Activated CD4-positive, alpha-beta T cell treated with anti-CD3 and anti-CD28 coated beads, Interleukin-2, amount 10 ng/mL, durations not matched to agents 24 days and 14 days (primary cell): ENCODE measurements at regions not wholly inside any gene's neighbourhood (a gene's known extent, or its start where the extent isn't known, plus 50 kb on each side); places are given as distances from the start of the nearest gene placed in this dataset.
A peak's percentile ranks its signal among the peaks of the same experiment; 100 is the strongest.
"Not testable (repeated sequence)": the region's sequence is repeated elsewhere in the genome, so short reads cannot be mapped to it uniquely, and the experiment has no call there.

Experiments
- DNase-seq: peaks from one replicate; pipeline ENCODE4 v3.0.0; 2022
- H3K27ac Mint-ChIP-seq: one replicate; pipeline ENCODE4 v1.8.0; 2022; ENCODE audit warnings: mild to moderate bottlenecking, mixed read lengths
- H3K27me3 Mint-ChIP-seq: one replicate; pipeline ENCODE4 v1.8.0; 2022; ENCODE audit warnings: mixed read lengths
- H3K36me3 Mint-ChIP-seq: one replicate; pipeline ENCODE4 v1.8.0; 2022; ENCODE audit warnings: low read depth, mild to moderate bottlenecking, mixed read lengths
- H3K4me1 Mint-ChIP-seq: one replicate; pipeline ENCODE4 v1.8.0; 2021; ENCODE audit warnings: mixed read lengths
- H3K4me3 Mint-ChIP-seq: one replicate; pipeline ENCODE4 v1.8.0; 2022; ENCODE audit warnings: mild to moderate bottlenecking, moderate library complexity, mixed read lengths
- H3K9me3 Mint-ChIP-seq: one replicate; pipeline ENCODE4 v1.8.0; 2021; ENCODE audit warnings: mixed read lengths
- intact Hi-C: fragments of 100-400 bp; cut with micrococcal nuclease; formaldehyde crosslinking; loops from one replicate; pipeline ENCODE4 v1.15.1; 2023

DNA sequence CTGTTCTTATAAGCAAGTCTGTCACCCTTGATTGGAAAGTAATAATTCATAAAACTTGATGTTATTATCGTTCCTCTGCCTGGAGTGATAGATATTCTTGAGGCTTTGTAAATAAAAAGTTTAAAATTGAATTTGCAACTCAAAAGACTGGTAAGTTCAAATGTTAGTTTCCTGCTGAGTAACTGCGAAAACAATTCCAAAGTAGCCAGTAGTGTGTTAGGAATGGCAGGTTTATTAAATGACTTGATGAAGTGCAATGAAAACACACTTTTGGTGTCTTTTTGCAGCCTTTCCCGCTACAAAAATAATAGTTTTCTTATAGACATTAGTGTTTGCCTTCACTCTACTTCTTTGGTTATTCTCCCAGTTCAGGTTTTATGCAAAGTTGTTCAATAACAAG lies 299.3 kb downstream of the DLEU7 start:
- H3K27ac Mint-ChIP-seq, result no peak overlapping the region
- intact Hi-C loops, result no loop called here
- H3K9me3 Mint-ChIP-seq, result peaks cover 7% of the 10 kb centered on the region
- H3K4me1 Mint-ChIP-seq, result no peaks in the 10 kb centered on the region
- DNase-seq, result no peak
- H3K36me3 Mint-ChIP-seq, result no peaks in the 10 kb centered on the region
- no peak overlapping the region for H3K4me3 Mint-ChIP-seq
- peaks cover 13% of the 10 kb centered on the region for H3K27me3 Mint-ChIP-seq

DNA sequence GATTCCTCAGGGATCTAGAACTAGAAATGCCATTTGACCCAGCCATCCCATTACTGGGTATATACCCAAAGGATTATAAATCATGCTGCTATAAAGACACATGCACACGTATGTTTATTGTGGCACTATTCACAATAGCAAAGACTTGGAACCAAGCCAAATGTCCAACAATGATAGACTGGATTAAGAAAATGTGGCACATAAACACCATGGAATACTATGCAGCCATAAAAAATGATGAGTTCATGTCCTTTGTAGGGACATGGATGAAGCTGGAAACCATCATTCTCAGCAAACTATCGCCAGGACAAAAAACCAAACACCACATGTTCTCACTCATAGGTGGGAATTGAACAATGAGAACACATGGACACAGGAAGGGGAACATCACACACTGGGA lies 296.3 kb downstream of the DLEU7 start:
- H3K27ac Mint-ChIP-seq, H3K4me3 Mint-ChIP-seq, intact Hi-C loops, DNase-seq, H3K4me1 Mint-ChIP-seq, H3K36me3 Mint-ChIP-seq: not testable (repeated sequence)
- Mint-ChIP-seq H3K27me3 (peaks cover 11% of the 10 kb centered on the region), H3K9me3 (peaks cover 16% of the 10 kb centered on the region)

DNA sequence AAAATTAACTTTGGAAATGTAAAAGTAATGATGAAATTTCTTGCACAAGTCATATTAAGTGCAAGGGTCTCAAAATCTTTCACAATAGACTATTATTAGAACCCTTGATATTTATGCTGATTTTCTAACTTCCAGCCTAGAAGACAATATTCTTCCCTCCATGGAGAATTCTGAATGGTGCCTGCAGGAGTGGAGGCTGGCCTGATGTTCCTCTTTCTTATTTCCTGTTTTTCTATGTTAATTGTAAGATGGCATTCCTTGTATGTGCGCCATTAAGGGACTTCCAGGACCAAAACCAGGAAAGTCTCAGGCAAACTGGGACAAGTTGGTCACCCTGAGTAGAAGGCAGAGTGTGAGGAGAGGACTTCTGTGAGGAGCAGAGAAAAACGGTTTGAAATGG lies 294.9 kb downstream of the DLEU7 start:
- H3K4me1 Mint-ChIP-seq, result no peaks in the 10 kb centered on the region
- peaks cover 10% of the 10 kb centered on the region for H3K27me3 Mint-ChIP-seq
- no peak overlapping the region for H3K4me3 Mint-ChIP-seq
- H3K36me3 Mint-ChIP-seq, result no peaks in the 10 kb centered on the region
- H3K27ac Mint-ChIP-seq, result no peak overlapping the region
- peaks cover 17% of the 10 kb centered on the region for H3K9me3 Mint-ChIP-seq
- no peak for DNase-seq
- intact Hi-C loops, result no loop called here

DNA sequence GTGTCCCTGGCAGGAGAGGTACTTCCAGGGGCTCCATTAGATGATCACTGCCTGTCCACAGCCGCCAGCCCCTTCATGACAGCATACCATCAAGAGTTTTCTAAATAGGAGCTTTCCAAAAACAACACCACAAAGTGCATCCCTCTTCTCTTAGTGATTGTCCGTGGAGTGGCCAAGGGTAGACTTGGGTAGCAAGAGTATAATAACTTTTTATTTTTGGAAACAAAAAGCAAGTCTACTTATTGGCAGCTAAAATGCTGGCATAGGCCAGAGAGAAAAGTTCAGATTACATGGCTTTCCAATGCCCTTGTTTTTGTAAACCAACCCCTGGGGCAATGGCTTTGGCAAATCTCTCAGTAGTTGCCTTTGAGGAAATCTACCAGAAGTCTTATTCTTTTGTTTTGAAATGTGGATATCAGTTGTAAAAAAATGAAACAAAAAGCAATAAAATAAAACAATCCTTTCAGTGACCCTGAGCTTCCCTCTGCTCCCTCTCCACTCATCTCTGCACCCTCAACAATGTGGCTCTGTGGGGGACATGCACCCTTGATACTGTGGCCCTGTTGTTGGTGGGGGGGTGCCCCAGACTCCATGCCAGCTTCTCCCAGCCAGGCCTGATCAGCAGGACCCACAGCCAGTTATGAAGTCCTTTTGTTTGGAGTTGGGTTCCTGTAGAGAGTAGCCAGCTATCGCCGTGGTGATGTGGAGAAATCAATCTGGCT lies 294.1 kb downstream of the DLEU7 start:
- no peak for DNase-seq
- Mint-ChIP-seq H3K27me3 (peaks cover 13% of the 10 kb centered on the region), H3K9me3 (peaks cover 22% of the 10 kb centered on the region)

DNA sequence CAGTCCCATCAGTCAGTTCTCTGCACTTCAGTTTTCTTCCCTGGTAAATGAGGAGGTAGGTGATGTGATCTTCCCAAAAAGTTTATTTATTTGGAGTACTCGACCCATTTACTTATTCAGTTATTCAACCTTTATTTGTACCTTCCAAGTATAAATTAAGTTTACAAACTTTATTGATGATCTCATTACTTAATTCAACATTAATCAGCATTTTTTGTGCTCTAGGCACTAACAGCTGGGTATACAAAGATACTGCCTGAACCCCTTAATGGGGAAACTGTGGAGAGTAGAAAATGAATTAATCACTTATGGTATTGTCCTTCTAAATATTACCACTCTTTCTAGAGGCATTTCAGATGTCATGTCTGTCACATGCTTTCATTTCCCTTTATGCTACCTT lies 293.3 kb downstream of the DLEU7 start:
- no peak overlapping the region for H3K27ac Mint-ChIP-seq

More for the DNA sequence above, 294.1 kb downstream of the DLEU7 start:
- Mint-ChIP-seq H3K27ac (no peak overlapping the region), H3K4me3 (no peak overlapping the region), H3K4me1 (no peaks in the 10 kb centered on the region), H3K36me3 (no peaks in the 10 kb centered on the region)
- intact Hi-C loops, result no loop called here

DNA sequence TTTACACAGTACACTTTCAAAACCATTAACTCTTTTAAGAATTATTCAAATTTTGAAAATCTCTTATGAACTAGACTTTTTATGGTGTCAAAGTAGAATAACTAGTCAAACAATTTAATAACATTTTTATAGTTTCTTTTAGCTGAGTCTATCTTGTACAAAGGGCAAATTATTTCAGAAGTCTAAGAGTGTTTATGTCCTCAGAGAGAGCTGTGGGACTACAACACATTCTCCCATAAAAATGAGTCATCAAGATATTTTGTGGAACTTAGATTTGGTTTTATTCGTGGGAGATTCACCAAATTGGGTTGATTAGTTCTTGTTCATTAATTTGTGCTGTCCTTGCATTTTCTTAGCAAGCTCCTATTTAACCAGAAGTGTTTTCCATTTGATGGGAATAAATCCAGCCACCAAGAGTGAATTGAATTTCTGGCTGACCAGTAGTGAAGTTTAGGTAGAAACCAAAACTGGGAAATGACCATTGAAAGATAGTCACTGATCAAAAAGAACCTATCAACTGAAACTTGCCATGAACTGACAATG lies 291.0 kb downstream of the DLEU7 start:
- H3K27ac Mint-ChIP-seq, result no peak overlapping the region
- intact Hi-C loops, result no loop called here
- H3K4me3 Mint-ChIP-seq, result no peak overlapping the region
- no peaks in the 10 kb centered on the region for H3K4me1 Mint-ChIP-seq
- no peaks in the 10 kb centered on the region for H3K36me3 Mint-ChIP-seq
- peaks cover 29% of the 10 kb centered on the region for H3K9me3 Mint-ChIP-seq
- DNase-seq, result no peak
- H3K27me3 Mint-ChIP-seq, result peaks cover 21% of the 10 kb centered on the region

More for the DNA sequence above, 293.3 kb downstream of the DLEU7 start:
- intact Hi-C loops, result no loop called here
- no peak overlapping the region for H3K4me3 Mint-ChIP-seq
- no peaks in the 10 kb centered on the region for H3K36me3 Mint-ChIP-seq
- H3K27me3 Mint-ChIP-seq, result peaks cover 15% of the 10 kb centered on the region
- no peaks in the 10 kb centered on the region for H3K4me1 Mint-ChIP-seq
- DNase-seq, result no peak
- H3K9me3 Mint-ChIP-seq, result peaks cover 22% of the 10 kb centered on the region

DNA sequence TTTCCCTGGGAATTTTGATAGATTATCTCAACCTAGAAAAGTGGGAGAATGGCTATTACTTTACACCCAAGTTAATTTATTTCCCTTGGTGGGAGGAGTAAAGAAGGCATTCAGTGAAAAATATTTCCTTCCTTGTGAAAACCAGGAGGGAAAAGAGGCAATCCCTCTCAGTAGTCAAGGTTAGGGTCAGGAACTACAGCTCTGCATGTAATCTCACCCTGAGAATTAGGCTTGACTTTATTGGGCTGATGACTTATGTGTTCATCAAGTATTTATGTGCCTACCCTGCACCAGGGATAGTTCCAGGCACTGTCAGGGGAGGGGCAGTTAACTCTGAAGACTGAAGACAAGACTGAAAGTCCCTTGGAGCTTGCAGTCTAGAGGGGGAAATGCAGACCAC lies 281.8 kb downstream of the DLEU7 start:
- Mint-ChIP-seq H3K4me1 (no peaks in the 10 kb centered on the region), H3K4me3 (no peak overlapping the region)
- intact Hi-C loops, result no loop called here

DNA sequence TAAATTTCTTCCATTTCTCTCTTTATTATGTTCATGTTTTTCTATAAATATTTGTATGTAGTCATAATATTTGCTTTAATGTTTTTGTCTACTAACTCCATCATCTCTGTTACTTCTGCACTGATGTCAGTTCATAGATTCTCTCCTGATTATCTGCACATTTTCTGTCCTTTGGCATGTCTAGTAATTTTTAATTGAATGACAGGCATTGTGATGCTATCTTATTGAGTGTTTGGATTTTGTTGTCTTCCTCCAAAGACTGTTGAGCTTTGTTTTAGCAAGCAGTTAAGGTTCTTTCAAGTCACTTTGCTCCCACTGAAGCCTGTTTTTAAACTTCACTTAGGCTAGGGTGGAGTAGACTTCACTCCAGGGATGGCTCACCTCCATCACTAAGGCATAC lies 276.8 kb downstream of the DLEU7 start:
- no peak overlapping the region for H3K27ac Mint-ChIP-seq
- DNase-seq, result peak; percentile 2
- H3K4me3 Mint-ChIP-seq, result no peak overlapping the region
- H3K9me3 Mint-ChIP-seq, result peaks cover 5% of the 10 kb centered on the region
- no peaks in the 10 kb centered on the region for H3K36me3 Mint-ChIP-seq
- intact Hi-C loops, result no loop called here
- no peaks in the 10 kb centered on the region for H3K4me1 Mint-ChIP-seq
- peaks cover 34% of the 10 kb centered on the region for H3K27me3 Mint-ChIP-seq

More for the DNA sequence above, 281.8 kb downstream of the DLEU7 start:
- Mint-ChIP-seq H3K27me3 (peaks cover 49% of the 10 kb centered on the region), H3K27ac (no peak overlapping the region), H3K9me3 (peaks cover 13% of the 10 kb centered on the region), H3K36me3 (no peaks in the 10 kb centered on the region)
- no peak for DNase-seq

DNA sequence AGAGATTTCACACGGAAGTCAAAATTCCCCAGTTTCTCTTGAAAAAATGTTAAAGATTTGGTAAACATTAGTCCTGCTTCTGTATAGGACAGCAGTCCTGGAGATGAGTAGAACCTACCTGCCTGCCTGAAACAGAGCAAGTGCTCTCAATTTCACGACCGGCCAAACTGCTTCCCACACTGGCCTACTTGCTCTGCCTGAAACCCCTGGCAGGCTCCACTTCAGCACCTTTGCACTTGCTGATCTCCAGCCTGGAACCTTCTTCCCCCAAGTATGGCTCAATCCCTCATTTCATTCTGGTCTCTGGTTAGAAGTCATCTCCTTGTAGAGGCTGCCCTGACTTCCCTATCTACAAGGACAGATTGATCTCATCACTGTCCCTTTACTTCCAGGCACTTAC lies 271.4 kb downstream of the DLEU7 start:
- H3K36me3 Mint-ChIP-seq, result no peaks in the 10 kb centered on the region
- H3K4me3 Mint-ChIP-seq, result no peak overlapping the region
- peak; percentile 41 for DNase-seq
- intact Hi-C loops, result no loop called here
- H3K9me3 Mint-ChIP-seq, result peaks cover 7% of the 10 kb centered on the region
- H3K4me1 Mint-ChIP-seq, result peaks cover 3% of the 10 kb centered on the region
- no peak overlapping the region for H3K27ac Mint-ChIP-seq
- peaks cover 12% of the 10 kb centered on the region for H3K27me3 Mint-ChIP-seq

DNA sequence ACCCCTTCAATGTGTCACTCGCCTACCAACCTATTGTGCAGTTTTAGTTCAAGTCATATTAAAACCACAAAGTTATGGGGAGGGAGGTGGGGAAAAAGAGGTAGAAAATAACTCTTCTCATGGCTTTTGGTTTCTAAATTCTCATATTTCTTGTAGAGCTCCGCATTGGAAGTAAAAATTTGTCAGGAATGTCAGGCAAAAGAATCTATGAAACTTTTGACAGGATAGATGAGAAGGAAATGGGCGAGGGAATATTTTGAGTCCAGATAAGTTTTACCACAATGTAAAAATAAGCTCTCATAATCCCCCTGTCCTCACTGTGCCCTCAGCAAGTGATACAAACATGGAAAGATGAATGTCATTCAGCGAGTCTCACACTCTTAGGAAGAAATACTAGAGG lies 270.4 kb downstream of the DLEU7 start:
- H3K4me1 Mint-ChIP-seq, result peaks cover 3% of the 10 kb centered on the region
- intact Hi-C loops, result no loop called here
- no peak for DNase-seq

DNA sequence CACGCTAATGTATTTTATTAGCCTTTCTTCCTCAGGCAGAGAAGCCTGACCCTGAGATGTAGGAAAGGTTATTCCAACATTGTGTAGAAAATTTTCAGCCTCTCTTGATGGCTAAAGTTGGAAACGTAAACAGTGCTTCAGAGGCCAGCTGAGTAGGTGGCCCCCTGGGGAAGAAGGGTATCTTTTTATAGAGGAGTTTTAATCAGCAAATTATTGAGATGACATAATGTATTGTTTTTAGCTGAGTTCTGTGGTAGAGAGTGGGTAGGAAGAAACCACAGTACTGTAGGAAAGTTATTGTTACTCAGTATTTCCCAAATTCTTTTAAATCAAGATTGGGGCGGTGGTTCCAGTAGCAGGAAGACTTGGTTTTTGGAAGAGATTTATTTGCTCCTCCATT lies 268.8 kb downstream of the DLEU7 start:
- peaks cover 7% of the 10 kb centered on the region for H3K27me3 Mint-ChIP-seq
- peaks cover 13% of the 10 kb centered on the region for H3K9me3 Mint-ChIP-seq
- intact Hi-C loops, result no loop called here
- peaks cover 3% of the 10 kb centered on the region for H3K4me1 Mint-ChIP-seq
- no peak for DNase-seq
- H3K4me3 Mint-ChIP-seq, result no peak overlapping the region
- H3K36me3 Mint-ChIP-seq, result no peaks in the 10 kb centered on the region
- H3K27ac Mint-ChIP-seq, result no peak overlapping the region

More for the DNA sequence above, 270.4 kb downstream of the DLEU7 start:
- Mint-ChIP-seq H3K27me3 (peaks cover 7% of the 10 kb centered on the region), H3K36me3 (no peaks in the 10 kb centered on the region), H3K27ac (no peak overlapping the region), H3K4me3 (no peak overlapping the region), H3K9me3 (peaks cover 7% of the 10 kb centered on the region)

DNA sequence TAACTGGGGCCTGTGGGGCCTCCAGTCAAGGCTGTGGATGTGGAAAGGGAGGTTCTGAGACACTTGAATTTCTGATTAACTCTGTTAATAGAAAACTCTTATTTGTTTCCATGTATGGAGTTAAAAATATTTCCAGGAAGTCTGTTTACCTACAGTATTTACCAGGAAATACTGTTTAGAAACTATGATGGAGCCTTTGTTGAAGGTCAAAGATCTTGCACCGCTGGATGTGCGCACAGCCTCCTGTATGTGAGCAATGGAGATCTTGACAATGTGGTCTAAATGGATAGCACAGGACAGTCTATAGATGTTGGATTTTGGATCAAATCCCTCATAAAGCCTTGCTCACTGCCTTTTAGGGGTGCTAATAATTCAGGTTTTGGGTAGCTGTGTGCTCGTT lies 268.4 kb downstream of the DLEU7 start:
- Mint-ChIP-seq H3K4me3 (no peak overlapping the region), H3K4me1 (peaks cover 3% of the 10 kb centered on the region), H3K36me3 (no peaks in the 10 kb centered on the region), H3K27me3 (peaks cover 5% of the 10 kb centered on the region), H3K9me3 (peaks cover 13% of the 10 kb centered on the region), H3K27ac (no peak overlapping the region)
- peak; percentile 29 for DNase-seq
- intact Hi-C loops, result no loop called here

DNA sequence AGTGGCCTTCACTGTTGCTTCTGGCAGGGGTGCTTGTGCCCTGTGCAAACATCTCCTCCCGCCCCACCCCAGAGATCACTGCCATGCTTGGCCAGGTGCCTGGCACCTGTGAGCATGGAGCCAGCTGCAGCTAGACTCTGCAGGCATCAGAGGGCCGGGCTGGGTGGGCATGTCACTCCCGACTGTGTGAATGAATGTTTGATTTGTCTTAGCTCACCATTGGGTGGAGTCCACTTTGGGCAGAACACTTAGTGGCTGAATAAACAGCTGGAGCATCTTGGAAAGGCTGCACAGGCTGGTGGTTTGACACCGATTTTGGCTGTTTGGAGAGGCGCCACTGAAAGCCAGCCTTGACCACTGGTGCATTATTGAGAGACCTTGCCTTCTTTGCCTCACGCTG lies 267.3 kb downstream of the DLEU7 start:
- peaks cover 5% of the 10 kb centered on the region for H3K27me3 Mint-ChIP-seq
- no peaks in the 10 kb centered on the region for H3K36me3 Mint-ChIP-seq
- H3K4me1 Mint-ChIP-seq, result peaks cover 3% of the 10 kb centered on the region
- intact Hi-C loops, result no loop called here
- no peak overlapping the region for H3K27ac Mint-ChIP-seq
- H3K9me3 Mint-ChIP-seq, result peaks cover 13% of the 10 kb centered on the region
- no peak overlapping the region for H3K4me3 Mint-ChIP-seq
- no peak for DNase-seq

DNA sequence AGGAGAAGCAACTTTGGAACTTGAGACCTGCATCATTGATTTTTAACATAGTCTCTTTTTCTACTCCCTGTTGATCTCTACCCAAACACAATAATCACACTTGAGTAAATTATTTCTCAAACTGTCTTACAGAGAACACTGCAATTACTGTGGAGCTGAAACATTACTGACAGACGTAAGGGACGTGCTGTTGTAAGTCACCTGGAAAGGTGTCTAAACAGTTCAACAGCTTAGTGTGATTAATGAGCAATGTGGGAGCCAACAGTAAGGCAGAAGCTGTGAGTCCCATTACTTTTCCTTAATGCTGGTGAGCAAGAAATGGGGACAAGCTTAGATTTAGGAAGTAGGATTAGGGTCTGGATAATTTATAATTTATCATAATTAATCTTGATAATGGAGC lies 265.7 kb downstream of the DLEU7 start:
- peak; percentile 14 for DNase-seq
- no peaks in the 10 kb centered on the region for H3K36me3 Mint-ChIP-seq
- H3K27ac Mint-ChIP-seq, result no peak overlapping the region
- intact Hi-C loops, result no loop called here
- peaks cover 2% of the 10 kb centered on the region for H3K27me3 Mint-ChIP-seq
- no peak overlapping the region for H3K4me3 Mint-ChIP-seq
- peaks cover 13% of the 10 kb centered on the region for H3K9me3 Mint-ChIP-seq
- peaks cover 3% of the 10 kb centered on the region for H3K4me1 Mint-ChIP-seq
